PFSK-1 (cell line): ENCODE measurements at regions not wholly inside any gene's neighbourhood (a gene's known extent, or its start where the extent isn't known, plus 50 kb on each side); places are given as distances from the start of the nearest gene placed in this dataset.

Experiments used
- FOXP2 ChIP-seq: optimal IDR thresholded peaks from 2 replicates; pipeline ENCODE3; 2011; ENCODE audit warnings: borderline replicate concordance, control low read depth, inconsistent platforms; ENCODE audit not compliant: insufficient read depth; ENCODE audit errors: extremely low read length, extremely low read depth
- POLR2AphosphoS5 ChIP-seq: IDR thresholded peaks from 2 replicates; pipeline ENCODE4 v1.6.1; 2012; ENCODE audit warnings: low read depth, mild to moderate bottlenecking, control low read depth, low read length, moderate library complexity
- REST ChIP-seq, 2 experiments: IDR thresholded peaks; 2 replicates each; pipeline versions ENCODE4 v1.6.1 to v1.8.0; 2011 to 2012; ENCODE audit warnings: low read depth in 2 of 2, low read length in 2 of 2, control low read depth in 1 of 2, inconsistent platforms in 1 of 2, mild to moderate bottlenecking in 1 of 2, moderate library complexity in 1 of 2; ENCODE audit not compliant: insufficient read depth in 1 of 2
- SIN3A ChIP-seq: IDR thresholded peaks from 2 replicates; pipeline ENCODE4 v1.6.1; 2012; ENCODE audit warnings: mild to moderate bottlenecking, low read length, moderate library complexity, borderline replicate concordance; ENCODE audit not compliant: insufficient read depth
- TAF1 ChIP-seq: IDR thresholded peaks from 2 replicates; pipeline ENCODE4 v1.6.1; 2012; ENCODE audit warnings: low read length, control low read depth, borderline replicate concordance; ENCODE audit not compliant: insufficient read depth

- TF ChIP-seq SIN3A = no peak
- TF ChIP-seq REST (IDR thresholded peaks at IDR 0.05; ENCODE audit: insufficient read depth in 1 of 2, low read depth in 2 of 2, low read length in 2 of 2) = no peak
- no peak for TF ChIP-seq POLR2AphosphoS5
- TF ChIP-seq FOXP2 = no peak
- TF ChIP-seq TAF1 = no peak
These were observed 356.9 kb upstream of the ADGRL4 start for GRCh38 chr1:79363430-79363829.

GRCh38 chr1:79362470-79362869 lies 355.9 kb upstream of the ADGRL4 start:
- TF ChIP-seq TAF1 (no peak), FOXP2 (no peak), SIN3A (no peak), REST (IDR thresholded peaks at IDR 0.05; ENCODE audit: insufficient read depth in 1 of 2, low read depth in 2 of 2, low read length in 2 of 2) (no peak), POLR2AphosphoS5 (no peak)

GRCh38 chr1:79355090-79355489 lies 348.6 kb upstream of the ADGRL4 start:
- no peak for TF ChIP-seq FOXP2
- TF ChIP-seq REST (IDR thresholded peaks at IDR 0.05; ENCODE audit: insufficient read depth in 1 of 2, low read depth in 2 of 2, low read length in 2 of 2) = no peak
- no peak for TF ChIP-seq SIN3A
- no peak for TF ChIP-seq TAF1
- TF ChIP-seq POLR2AphosphoS5 = no peak

GRCh38 chr1:79353224-79353623 lies 346.7 kb upstream of the ADGRL4 start:
- TF ChIP-seq POLR2AphosphoS5 (no peak), TAF1 (no peak), SIN3A (no peak), FOXP2 (no peak), REST (IDR thresholded peaks at IDR 0.05; ENCODE audit: insufficient read depth in 1 of 2, low read depth in 2 of 2, low read length in 2 of 2) (no peak)

- TF ChIP-seq SIN3A (no peak), REST (IDR thresholded peaks at IDR 0.05; ENCODE audit: insufficient read depth in 1 of 2, low read depth in 2 of 2, low read length in 2 of 2) (no peak), FOXP2 (no peak), TAF1 (no peak), POLR2AphosphoS5 (no peak)
These were observed 320.3 kb upstream of the ADGRL4 start for GRCh38 chr1:79326875-79327274.
